Activated CD4-positive, alpha-beta T cell treated with anti-CD3 and anti-CD28 coated beads, Interleukin-2, Interleukin-4, amounts not matched to agents 100 ng/mL and 50 ng/mL, durations not matched to agents 16 hours and 8 hours (primary cell): ENCODE measurements at regions not wholly inside any gene's neighbourhood (a gene's known extent, or its start where the extent isn't known, plus 50 kb on each side); places are given as distances from the start of the nearest gene placed in this dataset.

ENCODE experiments used
- DNase-seq: peaks from one replicate; pipeline ENCODE4 v3.0.0-alpha.2; 2020; ENCODE audit warnings: low spot score

DNA sequence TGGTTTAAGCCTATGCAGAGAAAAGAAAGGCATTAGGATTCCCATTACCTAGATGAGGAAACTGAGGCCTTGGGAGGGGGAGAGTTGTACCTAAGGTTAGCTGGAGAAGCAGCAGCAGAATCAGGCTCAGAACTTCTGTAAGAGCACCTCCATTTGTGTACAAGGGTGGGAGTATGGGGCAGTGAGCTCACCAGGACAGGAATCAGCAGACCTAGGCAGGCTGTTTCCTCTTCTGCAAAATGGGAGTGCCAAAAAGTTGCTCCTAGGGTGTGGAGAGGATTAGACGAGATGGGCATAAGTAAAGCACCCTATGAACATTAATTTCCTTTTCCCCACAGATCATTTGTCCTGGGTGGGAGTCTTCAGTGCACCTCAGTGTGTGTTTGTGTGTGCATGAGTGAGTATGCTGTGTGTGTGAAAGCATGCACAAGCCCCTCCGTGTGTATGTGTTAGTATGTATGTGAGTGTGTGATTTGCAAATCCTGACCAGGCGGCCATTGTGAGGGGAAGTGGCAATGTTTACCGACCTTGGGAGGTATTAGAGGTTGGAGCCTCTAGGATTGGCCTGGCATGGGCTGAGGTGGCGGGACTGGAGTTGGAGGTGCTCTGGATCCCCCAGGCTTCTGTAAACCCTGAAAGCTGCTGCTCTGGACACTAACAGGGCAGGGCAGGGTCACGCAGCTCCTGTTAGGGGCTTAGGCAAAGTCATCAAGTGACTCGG, 78.8 kb downstream of the VEGFA start:
- no peak for DNase-seq

DNA sequence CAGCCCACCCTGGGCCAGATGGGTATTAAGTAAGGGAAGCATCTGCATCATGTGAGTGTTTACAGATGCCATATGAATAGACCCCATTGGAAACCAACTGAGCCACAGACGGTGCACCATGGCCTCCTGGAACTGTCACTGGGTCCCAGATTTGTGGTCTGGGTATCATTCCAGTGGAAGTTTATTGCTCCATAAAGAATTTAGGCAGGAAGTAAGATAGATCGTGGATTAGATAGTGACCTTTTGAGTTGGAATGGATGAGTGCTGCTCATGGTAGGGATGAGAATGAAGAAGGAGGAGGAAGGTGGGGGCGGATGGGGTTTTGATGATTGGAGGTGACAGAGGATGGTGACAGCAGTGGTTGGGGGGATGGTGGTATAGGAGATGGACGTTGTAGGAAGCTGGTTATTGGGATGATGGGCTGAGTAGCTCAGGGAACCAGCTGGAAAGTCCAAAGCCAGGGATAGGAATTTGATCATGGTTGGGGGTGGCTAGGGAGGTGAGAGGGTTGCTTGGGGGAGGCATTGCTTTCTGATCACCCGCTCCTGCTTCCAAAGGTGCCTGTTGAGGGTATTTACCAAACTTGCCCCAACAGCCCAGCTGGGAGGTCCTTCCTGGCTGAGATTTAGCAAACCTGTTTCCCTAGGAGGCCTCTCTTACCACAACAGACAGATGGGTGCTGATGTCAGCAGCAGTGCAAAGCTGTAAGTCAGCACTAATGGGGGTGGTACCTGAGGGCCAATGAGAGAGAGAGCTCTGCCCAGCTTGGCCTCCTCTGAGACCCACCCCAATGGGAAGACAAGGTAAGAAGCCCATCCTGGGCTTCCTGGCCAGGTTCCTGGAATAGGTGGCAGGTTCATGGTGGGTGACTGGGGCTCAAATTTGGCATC, 78.0 kb downstream of the VEGFA start:
- no peak for DNase-seq

DNA sequence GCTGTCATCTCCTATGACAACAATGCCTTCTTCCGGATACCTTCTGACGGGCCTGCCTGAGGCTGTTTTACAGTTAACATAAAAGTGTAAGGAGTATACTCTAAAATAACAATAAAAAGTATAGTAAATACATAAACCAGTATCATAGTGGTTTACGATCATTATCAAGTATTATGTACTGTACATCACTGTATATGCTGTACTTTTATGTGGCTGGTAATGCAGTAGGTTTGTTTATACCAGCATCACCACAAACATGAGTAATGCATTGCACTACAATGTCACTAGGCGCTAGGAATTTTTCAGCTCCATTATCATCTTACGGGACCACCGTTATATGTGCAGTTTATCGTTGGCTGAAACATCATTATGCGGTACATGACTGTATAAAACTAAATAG, 76.5 kb downstream of the VEGFA start:
- no peak for DNase-seq

DNA sequence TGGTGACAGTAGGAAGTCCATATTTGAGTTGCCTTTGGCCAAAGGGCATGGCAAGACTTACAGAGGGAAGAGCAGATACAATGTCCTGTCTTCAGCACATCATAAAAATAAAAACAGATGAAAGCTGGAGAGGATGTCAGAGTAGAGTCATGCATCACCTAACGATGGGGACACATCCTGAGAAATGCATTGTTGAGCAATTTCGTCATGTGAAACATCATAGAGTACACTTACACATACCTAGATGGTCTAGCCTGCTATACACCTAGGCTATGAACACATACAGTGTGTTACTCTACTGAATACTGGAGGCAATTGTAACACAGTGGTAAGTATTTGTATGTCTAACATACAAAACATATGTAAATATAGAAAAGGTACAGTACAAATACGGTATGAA, 75.6 kb downstream of the VEGFA start:
- DNase-seq: no peak

DNA sequence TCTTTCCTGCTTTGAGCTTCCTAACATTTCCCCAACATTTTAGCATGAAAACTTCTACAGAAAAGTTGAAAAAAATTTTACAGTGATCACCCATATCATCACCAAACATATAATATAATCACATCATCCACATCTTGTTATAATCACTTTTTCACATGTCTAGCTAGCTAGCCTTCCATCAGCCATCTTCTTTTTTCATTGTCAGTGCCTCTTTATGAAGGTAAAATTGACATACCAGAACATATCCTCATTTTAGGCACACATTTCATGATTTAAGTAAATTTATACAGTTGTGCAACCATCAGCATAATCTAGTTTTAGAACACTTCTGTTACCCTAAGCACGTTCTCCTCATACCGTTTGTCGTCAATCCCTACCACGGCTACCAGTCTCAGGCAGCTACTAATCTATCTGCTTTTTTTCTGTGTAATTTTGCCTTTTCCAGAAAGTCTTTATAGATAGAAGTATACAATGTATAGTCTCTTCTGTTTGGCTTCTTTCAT, 73.7 kb downstream of the VEGFA start:
- no peak for DNase-seq

DNA sequence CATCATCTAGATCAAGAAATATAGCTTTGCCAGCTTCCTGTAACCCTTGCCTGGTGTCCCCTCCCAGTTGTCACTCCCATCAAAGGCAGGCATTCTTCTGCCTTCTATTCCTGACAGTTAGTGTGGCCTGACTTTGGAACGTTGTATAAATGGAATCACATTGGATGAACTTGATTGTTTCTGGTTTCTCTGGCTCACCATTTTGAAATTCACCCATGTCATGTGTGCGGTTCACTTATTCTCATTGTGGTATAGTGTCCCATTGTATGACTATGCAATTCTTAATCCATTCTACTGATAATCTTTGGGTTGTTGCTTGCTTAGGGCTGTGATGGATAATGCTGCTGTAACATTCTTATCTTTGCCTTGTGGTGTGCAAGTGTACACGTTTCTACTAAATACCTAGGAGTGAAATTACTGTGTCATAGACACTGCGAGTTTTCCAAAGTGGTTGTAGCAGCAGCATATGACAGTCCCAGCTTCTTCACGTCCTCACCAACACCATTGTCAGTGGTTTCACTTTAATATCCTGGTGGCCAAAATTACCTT, 73.2 kb downstream of the VEGFA start:
- DNase-seq: no peak

DNA sequence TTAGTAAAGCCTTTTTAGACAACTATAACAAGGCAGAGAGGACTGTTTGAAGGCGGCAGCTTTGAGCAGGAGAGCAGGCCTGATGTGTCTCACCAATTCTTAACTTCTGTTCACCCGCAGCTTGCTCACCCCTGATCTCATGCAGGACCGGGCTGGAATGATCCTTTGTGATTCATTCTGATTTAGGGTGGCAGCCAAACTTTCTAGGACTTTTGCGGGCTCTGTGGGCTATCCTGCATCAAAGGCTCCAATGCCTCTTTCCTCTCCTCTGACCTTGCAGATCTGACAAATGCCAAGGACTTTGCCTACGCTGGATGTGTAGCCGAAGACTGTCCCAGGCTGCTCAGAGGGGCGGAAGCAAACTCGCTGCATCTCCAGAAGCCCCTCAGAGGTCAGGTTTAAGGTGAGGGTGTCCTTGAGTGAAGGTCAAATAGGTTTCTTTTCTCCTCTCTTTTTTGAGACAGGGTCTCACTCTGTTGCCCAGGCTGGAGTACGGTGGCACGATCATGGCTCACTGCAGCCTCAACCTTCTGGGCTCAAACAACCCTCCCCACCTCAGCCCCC, 72.3 kb downstream of the VEGFA start:
- DNase-seq: no peak

DNA sequence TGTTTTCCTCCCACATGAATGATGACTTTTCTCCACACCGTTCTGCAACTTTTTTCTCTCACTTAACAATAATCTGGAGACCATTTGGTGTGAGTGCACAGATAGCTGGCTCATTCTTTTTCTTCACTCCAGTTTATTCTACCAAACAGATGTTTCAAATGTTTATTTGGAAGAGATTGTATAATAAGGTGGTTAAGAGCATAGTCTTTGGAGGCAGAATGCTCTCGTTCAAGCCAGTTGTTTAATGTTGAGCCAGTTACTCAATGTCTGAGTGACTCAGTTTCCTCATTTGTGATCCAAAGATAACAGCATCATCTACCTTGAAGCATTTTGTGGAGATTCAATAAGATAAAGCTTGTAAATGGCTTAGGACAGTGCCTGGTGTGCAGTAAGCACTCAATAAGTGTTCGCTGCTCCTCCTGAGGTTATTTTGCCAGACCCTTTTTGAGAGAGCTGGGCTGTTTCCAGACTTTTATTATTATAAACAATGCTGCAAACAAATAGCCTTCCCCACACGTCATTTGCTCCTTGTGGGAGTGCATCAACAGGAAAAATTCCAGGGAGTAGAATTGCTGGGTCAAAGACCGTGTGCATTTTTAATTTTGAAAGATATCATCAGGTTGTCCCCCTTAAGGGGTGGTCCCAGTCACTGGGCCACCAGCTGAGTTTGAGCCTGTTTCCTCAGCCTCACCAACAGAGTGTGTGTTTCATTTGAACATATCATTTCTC, 70.6 kb downstream of the VEGFA start:
- no peak for DNase-seq

DNA sequence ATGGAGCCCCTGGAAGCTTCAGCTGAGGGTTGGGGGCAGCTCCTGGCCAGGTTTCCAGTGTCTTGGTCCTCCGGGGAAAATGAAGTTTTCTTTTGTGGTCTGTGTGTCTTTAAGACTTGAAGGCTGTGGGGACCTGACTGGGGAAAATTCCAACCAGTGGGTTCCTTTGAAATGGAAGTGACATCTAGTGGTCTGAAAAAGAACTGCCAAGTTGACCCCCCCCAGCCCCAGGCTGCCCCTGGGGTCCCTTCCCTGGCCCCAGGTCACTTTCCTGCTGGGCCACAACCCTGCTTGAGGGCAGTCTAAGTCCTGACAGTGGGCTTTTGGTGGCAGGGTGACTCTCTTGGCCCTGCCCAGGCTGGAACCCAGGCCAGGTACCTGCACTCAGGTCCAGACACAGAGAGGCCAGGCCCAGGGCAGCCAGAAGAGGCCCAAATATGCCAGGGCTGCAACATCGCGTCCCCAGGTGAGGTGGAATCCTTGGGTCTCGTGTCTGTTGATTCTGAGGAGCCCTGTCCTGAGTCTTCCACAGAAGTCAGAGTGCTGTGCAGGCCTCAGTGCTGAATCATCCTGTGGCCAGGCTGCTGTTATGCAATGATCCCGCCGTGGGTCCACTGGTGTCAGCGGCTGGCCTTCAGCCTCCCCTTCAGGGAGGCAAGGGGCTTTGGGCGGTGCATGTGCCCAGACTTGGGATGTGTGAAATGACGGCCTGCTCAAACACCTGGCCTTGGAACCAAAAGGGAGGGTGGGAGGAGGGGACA, 68.4 kb downstream of the VEGFA start:
- DNase-seq: peak; percentile 12

DNA sequence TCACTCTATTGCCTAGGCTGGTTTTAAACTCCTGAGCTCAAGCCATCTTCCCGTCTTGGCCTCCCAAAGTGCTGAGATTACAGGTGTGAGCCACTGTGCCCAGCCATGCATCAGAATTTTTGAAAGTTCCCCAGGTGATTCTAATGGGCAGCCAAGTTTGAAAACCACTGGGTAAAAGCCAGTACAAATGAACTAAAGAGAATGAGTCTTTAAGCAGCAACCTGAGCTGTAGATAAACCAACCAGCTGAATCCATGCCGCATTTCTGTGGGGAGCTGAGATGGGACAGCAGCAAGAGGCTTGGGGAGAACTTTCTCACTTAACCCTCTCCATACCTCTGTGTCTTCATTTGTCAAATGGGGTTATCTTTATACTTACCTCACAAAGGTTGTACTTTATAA, 67.5 kb downstream of the VEGFA start:
- no peak for DNase-seq

DNA sequence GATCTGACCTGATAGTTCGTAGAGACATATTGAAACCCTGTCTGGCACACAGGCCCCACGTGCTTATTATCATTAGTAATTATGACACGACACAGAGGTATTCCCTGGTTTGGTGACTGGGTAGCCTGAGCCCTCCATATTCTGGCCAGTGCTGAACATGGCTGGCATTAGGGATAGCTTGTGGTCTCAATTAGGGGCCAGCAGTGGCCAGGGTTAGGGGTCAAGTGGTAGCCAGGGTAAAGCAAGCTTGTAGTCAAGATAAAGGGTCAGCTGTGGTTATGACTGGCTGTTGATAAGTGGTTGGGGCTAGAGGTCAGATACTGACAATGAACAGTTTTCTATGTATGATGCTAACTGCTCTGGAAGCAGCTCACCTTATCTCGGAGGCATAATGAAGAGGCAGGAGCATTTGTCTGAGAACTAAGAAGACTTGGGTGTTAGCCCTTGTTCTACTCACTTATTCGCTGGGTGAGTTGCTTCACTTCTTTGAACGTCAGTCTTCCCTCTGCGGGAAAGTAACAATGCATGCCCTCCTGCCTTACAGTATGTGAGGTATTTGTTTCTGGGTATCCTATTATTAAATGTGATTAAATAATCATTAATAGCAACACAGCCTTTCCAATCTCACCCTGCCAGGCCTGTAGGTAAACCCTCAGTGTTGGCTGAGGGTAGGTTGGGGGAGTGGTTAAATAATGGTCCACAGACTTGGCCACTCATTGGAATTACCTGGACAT, 66.7 kb downstream of the VEGFA start:
- no peak for DNase-seq
